Activated CD4-positive, alpha-beta T cell treated with anti-CD3 and anti-CD28 coated beads, Interleukin-2, amount 10 ng/mL, durations not matched to agents 24 days and 14 days (primary cell): ENCODE measurements at regions not wholly inside any gene's neighbourhood (a gene's known extent, or its start where the extent isn't known, plus 50 kb on each side); places are given as distances from the start of the nearest gene placed in this dataset.
A peak's percentile ranks its signal among the peaks of the same experiment; 100 is the strongest.

Source experiments
- DNase-seq: peaks from one replicate; pipeline ENCODE4 v3.0.0; 2022
- H3K27ac Mint-ChIP-seq: one replicate; pipeline ENCODE4 v1.8.0; 2022; ENCODE audit warnings: mild to moderate bottlenecking, mixed read lengths
- H3K27me3 Mint-ChIP-seq: one replicate; pipeline ENCODE4 v1.8.0; 2022; ENCODE audit warnings: mixed read lengths
- H3K36me3 Mint-ChIP-seq: one replicate; pipeline ENCODE4 v1.8.0; 2022; ENCODE audit warnings: low read depth, mild to moderate bottlenecking, mixed read lengths
- H3K4me1 Mint-ChIP-seq: one replicate; pipeline ENCODE4 v1.8.0; 2021; ENCODE audit warnings: mixed read lengths
- H3K4me3 Mint-ChIP-seq: one replicate; pipeline ENCODE4 v1.8.0; 2022; ENCODE audit warnings: mild to moderate bottlenecking, moderate library complexity, mixed read lengths
- H3K9me3 Mint-ChIP-seq: one replicate; pipeline ENCODE4 v1.8.0; 2021; ENCODE audit warnings: mixed read lengths
- intact Hi-C: fragments of 100-400 bp; cut with micrococcal nuclease; formaldehyde crosslinking; loops from one replicate; pipeline ENCODE4 v1.15.1; 2023

- H3K9me3 Mint-ChIP-seq = peaks cover 3% of the 10 kb centered on the region
- peak overlapping the region; percentile 75 for H3K4me3 Mint-ChIP-seq
- H3K36me3 Mint-ChIP-seq = peaks cover 3% of the 10 kb centered on the region
- peaks cover 26% of the 10 kb centered on the region for H3K4me1 Mint-ChIP-seq
- no peaks in the 10 kb centered on the region for H3K27me3 Mint-ChIP-seq
- peak overlapping the region; percentile 95 for H3K27ac Mint-ChIP-seq
- DNase-seq = peak; percentile 83
- intact Hi-C loops = loop anchor here (1.0 to 10.0 kb wide), 12 partner anchors 20 to 624 kb away; no protein-coding TSS in a partner anchor
Observed at GRCh38 chr6:105900125-105900937, 185.8 kb upstream of the PRDM1 start.

- H3K4me1 Mint-ChIP-seq = peaks cover 31% of the 10 kb centered on the region
- intact Hi-C loops = no loop called here
- peak overlapping the region; percentile 30 for H3K27ac Mint-ChIP-seq
- peaks cover 2% of the 10 kb centered on the region for H3K27me3 Mint-ChIP-seq
- peaks cover 6% of the 10 kb centered on the region for H3K36me3 Mint-ChIP-seq
- H3K4me3 Mint-ChIP-seq = no peak overlapping the region
- no peak for DNase-seq
- H3K9me3 Mint-ChIP-seq = peaks cover 10% of the 10 kb centered on the region
Observed at GRCh38 chr6:105898286-105898685, 187.8 kb upstream of the PRDM1 start.

GRCh38 chr6:105897131-105897530 is 189.0 kb upstream of the PRDM1 start:
- peaks cover 10% of the 10 kb centered on the region for H3K9me3 Mint-ChIP-seq
- H3K4me3 Mint-ChIP-seq = no peak overlapping the region
- peaks cover 3% of the 10 kb centered on the region for H3K36me3 Mint-ChIP-seq
- DNase-seq = no peak
- H3K4me1 Mint-ChIP-seq = peaks cover 34% of the 10 kb centered on the region
- intact Hi-C loops = no loop called here
- H3K27me3 Mint-ChIP-seq = peaks cover 2% of the 10 kb centered on the region
- H3K27ac Mint-ChIP-seq = no peak overlapping the region

GRCh38 chr6:105896821-105897095 is 189.4 kb upstream of the PRDM1 start:
- Mint-ChIP-seq H3K4me1 (peaks cover 34% of the 10 kb centered on the region), H3K36me3 (peaks cover 3% of the 10 kb centered on the region), H3K9me3 (peaks cover 10% of the 10 kb centered on the region), H3K27me3 (peaks cover 2% of the 10 kb centered on the region), H3K4me3 (no peak overlapping the region), H3K27ac (no peak overlapping the region)
- DNase-seq = no peak
- intact Hi-C loops = no loop called here

GRCh38 chr6:105896052-105896820 is 189.9 kb upstream of the PRDM1 start:
- H3K27me3 Mint-ChIP-seq = peaks cover 2% of the 10 kb centered on the region
- H3K36me3 Mint-ChIP-seq = peaks cover 3% of the 10 kb centered on the region
- H3K27ac Mint-ChIP-seq = no peak overlapping the region
- intact Hi-C loops = no loop called here
- H3K4me1 Mint-ChIP-seq = peaks cover 37% of the 10 kb centered on the region
- DNase-seq = peak; percentile 43
- H3K4me3 Mint-ChIP-seq = no peak overlapping the region
- peaks cover 10% of the 10 kb centered on the region for H3K9me3 Mint-ChIP-seq

- peak; percentile 38 for DNase-seq
- intact Hi-C loops = no loop called here
- H3K4me1 Mint-ChIP-seq = peaks cover 26% of the 10 kb centered on the region
- peaks cover 10% of the 10 kb centered on the region for H3K9me3 Mint-ChIP-seq
- H3K27me3 Mint-ChIP-seq = peaks cover 2% of the 10 kb centered on the region
- H3K4me3 Mint-ChIP-seq = no peak overlapping the region
- H3K27ac Mint-ChIP-seq = no peak overlapping the region
- H3K36me3 Mint-ChIP-seq = peaks cover 3% of the 10 kb centered on the region
Observed at GRCh38 chr6:105894556-105894955, 191.6 kb upstream of the PRDM1 start.

- H3K36me3 Mint-ChIP-seq = peaks cover 5% of the 10 kb centered on the region
- intact Hi-C loops = no loop called here
- H3K4me3 Mint-ChIP-seq = no peak overlapping the region
- H3K27me3 Mint-ChIP-seq = peaks cover 2% of the 10 kb centered on the region
- peaks cover 12% of the 10 kb centered on the region for H3K9me3 Mint-ChIP-seq
- H3K27ac Mint-ChIP-seq = no peak overlapping the region
- DNase-seq = peak; percentile 50
- peaks cover 25% of the 10 kb centered on the region for H3K4me1 Mint-ChIP-seq
Observed at GRCh38 chr6:105893741-105894140, 192.4 kb upstream of the PRDM1 start.

GRCh38 chr6:105892577-105893262 is 193.4 kb upstream of the PRDM1 start:
- H3K4me1 Mint-ChIP-seq = peaks cover 22% of the 10 kb centered on the region
- intact Hi-C loops = no loop called here

GRCh38 chr6:105890521-105891244 is 195.5 kb upstream of the PRDM1 start:
- DNase-seq = peak; percentile 37
- H3K4me1 Mint-ChIP-seq = peaks cover 36% of the 10 kb centered on the region
- no peak overlapping the region for H3K4me3 Mint-ChIP-seq
- H3K36me3 Mint-ChIP-seq = peaks cover 5% of the 10 kb centered on the region
- no peak overlapping the region for H3K27ac Mint-ChIP-seq
- H3K9me3 Mint-ChIP-seq = peaks cover 13% of the 10 kb centered on the region
- peaks cover 2% of the 10 kb centered on the region for H3K27me3 Mint-ChIP-seq
- intact Hi-C loops = no loop called here

More at GRCh38 chr6:105892577-105893262, 193.4 kb upstream of the PRDM1 start:
- Mint-ChIP-seq H3K27ac (no peak overlapping the region), H3K36me3 (peaks cover 5% of the 10 kb centered on the region), H3K4me3 (peak overlapping the region; percentile 5), H3K9me3 (peaks cover 13% of the 10 kb centered on the region), H3K27me3 (peaks cover 2% of the 10 kb centered on the region)
- DNase-seq = peak; percentile 70

GRCh38 chr6:105889902-105890301 is 196.2 kb upstream of the PRDM1 start:
- Mint-ChIP-seq H3K4me3 (no peak overlapping the region), H3K27ac (no peak overlapping the region), H3K4me1 (peaks cover 43% of the 10 kb centered on the region), H3K27me3 (peaks cover 2% of the 10 kb centered on the region), H3K9me3 (peaks cover 11% of the 10 kb centered on the region), H3K36me3 (peaks cover 5% of the 10 kb centered on the region)
- DNase-seq = peak; percentile 16
- intact Hi-C loops = no loop called here

- H3K4me3 Mint-ChIP-seq = no peak overlapping the region
- peaks cover 2% of the 10 kb centered on the region for H3K36me3 Mint-ChIP-seq
- H3K9me3 Mint-ChIP-seq = peaks cover 12% of the 10 kb centered on the region
- intact Hi-C loops = no loop called here
- no peak overlapping the region for H3K27ac Mint-ChIP-seq
- no peaks in the 10 kb centered on the region for H3K27me3 Mint-ChIP-seq
- H3K4me1 Mint-ChIP-seq = peaks cover 42% of the 10 kb centered on the region
- DNase-seq = no peak
Observed at GRCh38 chr6:105886814-105887544, 199.2 kb upstream of the PRDM1 start.

GRCh38 chr6:105886066-105886813 is 199.9 kb upstream of the PRDM1 start:
- DNase-seq = peak; percentile 25
- no peak overlapping the region for H3K4me3 Mint-ChIP-seq
- peaks cover 2% of the 10 kb centered on the region for H3K27me3 Mint-ChIP-seq
- intact Hi-C loops = no loop called here
- H3K36me3 Mint-ChIP-seq = peaks cover 2% of the 10 kb centered on the region
- no peak overlapping the region for H3K27ac Mint-ChIP-seq
- peaks cover 12% of the 10 kb centered on the region for H3K9me3 Mint-ChIP-seq
- peaks cover 42% of the 10 kb centered on the region for H3K4me1 Mint-ChIP-seq
